ENCODE measurements at regions not wholly inside any gene's neighbourhood (a gene's known extent, or its start where the extent isn't known, plus 50 kb on each side); places are given as distances from the start of the nearest gene placed in this dataset.

DNA sequence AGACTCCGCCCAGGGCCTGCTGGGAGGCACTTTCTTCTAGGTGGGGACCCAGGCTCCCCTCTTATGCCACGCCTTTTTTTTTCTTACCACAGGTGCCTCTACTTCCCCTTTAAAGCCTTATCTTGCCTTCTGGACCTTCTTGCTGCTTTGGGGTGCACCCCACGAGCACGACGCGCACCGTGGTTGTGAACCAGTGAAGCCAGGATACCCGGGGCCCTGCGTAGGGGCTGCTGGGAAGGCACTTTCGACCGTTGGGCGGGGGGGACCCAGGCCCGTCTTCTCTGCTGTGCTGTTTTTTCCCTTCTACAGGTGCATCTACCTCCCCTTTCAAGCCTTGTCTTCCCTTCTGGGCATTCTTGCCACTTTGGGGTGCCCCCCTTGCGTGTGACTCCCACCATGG is 305.4 kb downstream of the ALG10 start:
- no peak for TF ChIP-seq CTCF (IDR thresholded peaks at IDR 0.05; ENCODE audit: extremely low read depth in 1 of 2, insufficient read depth in 1 of 2, low read depth in 1 of 2, low read length in 2 of 2)
- TF ChIP-seq POLR2A (IDR thresholded peaks at IDR 0.05; ENCODE audit: low read depth, low read length), result no peak
